ENCODE measurements at regions not wholly inside any gene's neighbourhood (a gene's known extent, or its start where the extent isn't known, plus 50 kb on each side); places are given as distances from the start of the nearest gene placed in this dataset.

DNA sequence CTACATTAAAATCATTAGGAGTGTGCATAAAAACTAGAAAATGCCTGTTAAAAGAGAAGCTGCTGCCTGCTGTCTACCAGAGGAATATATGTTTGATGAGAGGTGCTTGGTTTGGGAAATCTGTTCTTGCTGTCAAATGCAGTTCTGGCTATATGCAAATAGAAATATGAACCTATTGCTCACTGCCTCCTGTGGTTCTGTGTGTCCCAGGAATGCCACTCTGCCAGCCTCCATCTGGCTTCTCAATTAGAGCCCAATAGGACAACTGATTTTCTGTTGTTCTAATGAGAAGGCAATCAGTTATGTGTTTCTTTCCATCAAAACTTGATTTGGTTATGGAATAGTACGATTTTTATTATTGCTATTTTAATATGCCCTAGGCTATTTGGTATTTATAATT is 759.7 kb downstream of the HDGFL1 start:
- H3K4me3 ChIP-seq = no peak overlapping the region
- no peaks in the 10 kb centered on the region for H3K79me2 ChIP-seq
- DNase-seq (ENCODE audit: low spot score) = no peak
- H3K27ac ChIP-seq = no peak overlapping the region
- no peak overlapping the region for H3K4me2 ChIP-seq
- no peaks in the 10 kb centered on the region for H3K27me3 ChIP-seq
- H3K36me3 ChIP-seq (replicated peaks; ENCODE audit: insufficient read depth, low read depth) = no peaks in the 10 kb centered on the region
- H3K4me1 ChIP-seq (ENCODE audit: insufficient read depth) = no peaks in the 10 kb centered on the region
- TF ChIP-seq EZH2 (IDR thresholded peaks at IDR 0.05; ENCODE audit: borderline replicate concordance) (no peak), EZH2phosphoT487 (IDR thresholded peaks at IDR 0.05; ENCODE audit: low read depth, severe bottlenecking, unreplicated experiment) (no peak)
- TF ChIP-seq, protein P1, sequence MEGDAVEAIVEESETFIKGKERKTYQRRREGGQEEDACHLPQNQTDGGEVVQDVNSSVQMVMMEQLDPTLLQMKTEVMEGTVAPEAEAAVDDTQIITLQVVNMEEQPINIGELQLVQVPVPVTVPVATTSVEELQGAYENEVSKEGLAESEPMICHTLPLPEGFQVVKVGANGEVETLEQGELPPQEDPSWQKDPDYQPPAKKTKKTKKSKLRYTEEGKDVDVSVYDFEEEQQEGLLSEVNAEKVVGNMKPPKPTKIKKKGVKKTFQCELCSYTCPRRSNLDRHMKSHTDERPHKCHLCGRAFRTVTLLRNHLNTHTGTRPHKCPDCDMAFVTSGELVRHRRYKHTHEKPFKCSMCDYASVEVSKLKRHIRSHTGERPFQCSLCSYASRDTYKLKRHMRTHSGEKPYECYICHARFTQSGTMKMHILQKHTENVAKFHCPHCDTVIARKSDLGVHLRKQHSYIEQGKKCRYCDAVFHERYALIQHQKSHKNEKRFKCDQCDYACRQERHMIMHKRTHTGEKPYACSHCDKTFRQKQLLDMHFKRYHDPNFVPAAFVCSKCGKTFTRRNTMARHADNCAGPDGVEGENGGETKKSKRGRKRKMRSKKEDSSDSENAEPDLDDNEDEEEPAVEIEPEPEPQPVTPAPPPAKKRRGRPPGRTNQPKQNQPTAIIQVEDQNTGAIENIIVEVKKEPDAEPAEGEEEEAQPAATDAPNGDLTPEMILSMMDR (IDR thresholded peaks at IDR 0.05; ENCODE audit: poor library complexity) = no peak
- no peaks in the 10 kb centered on the region for H4K20me1 ChIP-seq (ENCODE audit: insufficient read depth, poor library complexity, severe bottlenecking)
- H3K9me3 ChIP-seq (ENCODE audit: low read depth) = no peaks in the 10 kb centered on the region
- H3K9me2 ChIP-seq (replicated peaks; ENCODE audit: insufficient read depth) = no peaks in the 10 kb centered on the region
- H2AFZ ChIP-seq = no peak overlapping the region
- 94% methylated on average over 1 of the region's 1 CpG for WGBS (ENCODE audit: low lambda C conversion rate, missing lambda C conversion rate)

DNA sequence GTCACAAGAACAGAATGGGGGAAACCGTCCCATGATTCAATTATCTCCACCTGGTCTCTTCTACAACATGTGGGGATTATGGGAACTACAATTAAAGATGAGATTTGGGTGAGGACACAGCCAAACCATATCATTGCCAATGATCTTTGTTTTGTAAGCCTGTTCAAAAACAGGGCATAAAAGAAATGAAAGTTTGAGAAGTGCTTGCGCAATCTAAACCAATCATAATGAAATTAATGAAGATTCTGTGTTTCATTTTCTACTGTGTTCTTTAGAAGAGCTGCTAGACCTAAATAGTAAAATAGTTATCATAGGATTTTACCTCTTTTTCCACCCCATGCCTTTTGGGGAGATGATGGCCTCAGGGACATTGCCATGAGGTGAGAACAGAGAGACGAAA is 761.3 kb downstream of the HDGFL1 start:
- Histone ChIP-seq H3K27me3 (no peaks in the 10 kb centered on the region), H3K4me2 (no peak overlapping the region), H3K27ac (no peak overlapping the region), H3K4me3 (no peak overlapping the region), H3K79me2 (no peaks in the 10 kb centered on the region), H3K9me3 (ENCODE audit: low read depth) (no peaks in the 10 kb centered on the region), H2AFZ (no peak overlapping the region), H3K4me1 (ENCODE audit: insufficient read depth) (no peaks in the 10 kb centered on the region), H3K36me3 (replicated peaks; ENCODE audit: insufficient read depth, low read depth) (no peaks in the 10 kb centered on the region), H3K9me2 (replicated peaks; ENCODE audit: insufficient read depth) (no peaks in the 10 kb centered on the region), H4K20me1 (ENCODE audit: insufficient read depth, poor library complexity, severe bottlenecking) (no peaks in the 10 kb centered on the region)
- 90% methylated on average over 3 of the region's 3 CpGs for WGBS (ENCODE audit: low lambda C conversion rate, missing lambda C conversion rate)
- TF ChIP-seq EZH2 (IDR thresholded peaks at IDR 0.05; ENCODE audit: borderline replicate concordance) = no peak
- TF ChIP-seq, protein P1 (IDR thresholded peaks at IDR 0.05; ENCODE audit: poor library complexity) = no peak
- TF ChIP-seq EZH2phosphoT487 (IDR thresholded peaks at IDR 0.05; ENCODE audit: low read depth, severe bottlenecking, unreplicated experiment) = no peak
- DNase-seq (ENCODE audit: low spot score) = no peak

DNA sequence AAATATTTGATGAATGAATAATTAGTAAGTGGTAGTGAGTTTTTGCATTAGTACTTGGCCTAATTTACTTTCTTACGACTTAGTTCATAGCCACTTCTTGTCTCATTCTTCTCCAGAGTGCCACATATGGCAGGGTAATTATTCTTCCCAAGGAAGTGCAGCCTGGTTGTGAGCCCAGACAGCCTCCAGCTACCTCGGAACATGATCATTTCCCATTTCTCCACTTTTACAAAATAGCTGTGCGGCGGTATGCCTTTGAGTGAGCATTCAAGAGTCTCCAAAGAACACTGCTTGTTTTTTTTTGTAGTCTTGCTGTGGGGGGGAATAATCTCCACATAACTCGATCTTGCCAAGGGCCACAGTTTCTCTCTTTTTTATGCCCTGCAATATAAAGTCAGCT is 765.0 kb downstream of the HDGFL1 start:
- no peak for TF ChIP-seq EZH2 (IDR thresholded peaks at IDR 0.05; ENCODE audit: borderline replicate concordance)
- TF ChIP-seq, protein P1 (IDR thresholded peaks at IDR 0.05; ENCODE audit: poor library complexity) = no peak
- no peak for TF ChIP-seq EZH2phosphoT487 (IDR thresholded peaks at IDR 0.05; ENCODE audit: low read depth, severe bottlenecking, unreplicated experiment)
- Histone ChIP-seq H3K4me3 (no peak overlapping the region), H3K9me2 (replicated peaks; ENCODE audit: insufficient read depth) (no peaks in the 10 kb centered on the region), H2AFZ (no peak overlapping the region), H3K27ac (no peak overlapping the region), H3K4me1 (ENCODE audit: insufficient read depth) (no peaks in the 10 kb centered on the region), H4K20me1 (ENCODE audit: insufficient read depth, poor library complexity, severe bottlenecking) (no peaks in the 10 kb centered on the region), H3K9me3 (ENCODE audit: low read depth) (no peaks in the 10 kb centered on the region), H3K4me2 (no peak overlapping the region), H3K79me2 (no peaks in the 10 kb centered on the region), H3K27me3 (no peaks in the 10 kb centered on the region), H3K36me3 (replicated peaks; ENCODE audit: insufficient read depth, low read depth) (no peaks in the 10 kb centered on the region)
- WGBS (ENCODE audit: low lambda C conversion rate, missing lambda C conversion rate) = 73% methylated on average over 5 of the region's 5 CpGs
- DNase-seq (ENCODE audit: low spot score) = no peak

DNA sequence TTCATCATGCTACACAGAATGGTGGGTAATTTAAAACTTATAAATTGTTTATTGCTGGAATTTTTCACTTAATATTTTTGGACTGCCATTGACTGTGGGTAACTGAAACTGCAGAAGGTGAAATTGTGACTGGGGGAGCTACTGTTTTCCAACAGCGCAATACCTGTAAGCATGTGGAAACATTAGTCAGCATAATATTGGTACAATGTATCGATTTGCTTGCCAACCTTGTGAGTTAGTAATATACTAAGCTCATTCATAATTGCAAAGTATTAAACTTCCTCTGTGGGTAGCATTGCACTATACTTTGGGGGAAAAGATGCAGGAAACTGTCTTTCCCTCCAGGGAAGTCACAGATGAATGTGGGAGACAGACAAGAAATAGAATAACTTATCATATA is 766.5 kb downstream of the HDGFL1 start:
- H3K27me3 ChIP-seq = no peaks in the 10 kb centered on the region
- no peaks in the 10 kb centered on the region for H4K20me1 ChIP-seq (ENCODE audit: insufficient read depth, poor library complexity, severe bottlenecking)
- no peak overlapping the region for H3K4me3 ChIP-seq
- H3K36me3 ChIP-seq (replicated peaks; ENCODE audit: insufficient read depth, low read depth) = no peaks in the 10 kb centered on the region
- WGBS (ENCODE audit: low lambda C conversion rate, missing lambda C conversion rate) = 100% methylated on average over 2 of the region's 2 CpGs
- no peak overlapping the region for H2AFZ ChIP-seq
- H3K27ac ChIP-seq = no peak overlapping the region
- H3K4me2 ChIP-seq = no peak overlapping the region
- no peaks in the 10 kb centered on the region for H3K9me2 ChIP-seq (replicated peaks; ENCODE audit: insufficient read depth)
- no peaks in the 10 kb centered on the region for H3K9me3 ChIP-seq (ENCODE audit: low read depth)
- no peaks in the 10 kb centered on the region for H3K79me2 ChIP-seq
- TF ChIP-seq EZH2phosphoT487 (IDR thresholded peaks at IDR 0.05; ENCODE audit: low read depth, severe bottlenecking, unreplicated experiment) = no peak
- no peak for TF ChIP-seq EZH2 (IDR thresholded peaks at IDR 0.05; ENCODE audit: borderline replicate concordance)
- TF ChIP-seq, protein P1 (IDR thresholded peaks at IDR 0.05; ENCODE audit: poor library complexity) = no peak
- peaks cover 10% of the 10 kb centered on the region for H3K4me1 ChIP-seq (ENCODE audit: insufficient read depth)
- no peak for DNase-seq (ENCODE audit: low spot score)
